HG03108 (cell line): ENCODE measurements at regions not wholly inside any gene's neighbourhood (a gene's known extent, or its start where the extent isn't known, plus 50 kb on each side); places are given as distances from the start of the nearest gene placed in this dataset.
"Not testable (repeated sequence)": the region's sequence is repeated elsewhere in the genome, so short reads cannot be mapped to it uniquely, and the experiment has no call there.

ENCODE experiments used
- ATAC-seq: cut with Tn5 transposase; IDR thresholded peaks from one replicate; pipeline ENCODE4 v1.9.1; 2021; ENCODE audit warnings: moderate library complexity; ENCODE audit not compliant: unreplicated experiment

- no peak for ATAC-seq
Measured at GRCh38 chr10:106089855-106090254, 1074.7 kb downstream of the SORCS1 start.

DNA sequence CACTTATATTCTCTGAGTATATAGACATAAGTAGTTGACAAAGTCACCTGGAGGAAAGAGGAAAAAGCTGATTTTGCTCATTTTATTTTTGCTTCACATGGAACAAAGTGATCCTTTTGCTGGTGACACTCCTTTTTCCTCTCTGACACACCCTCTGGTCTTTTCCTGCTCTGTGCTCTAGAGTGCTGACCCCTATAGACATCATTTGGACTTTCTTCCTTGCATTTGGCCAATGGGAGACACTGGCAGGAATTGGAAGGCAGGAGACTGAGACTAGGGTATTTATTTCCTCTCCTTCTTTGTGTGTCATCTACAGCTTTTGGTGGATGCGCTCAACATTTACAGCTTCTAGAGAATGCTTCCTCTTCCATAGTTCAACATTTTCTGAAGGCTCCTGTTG lies 1078.1 kb downstream of the SORCS1 start:
- ATAC-seq: no peak

DNA sequence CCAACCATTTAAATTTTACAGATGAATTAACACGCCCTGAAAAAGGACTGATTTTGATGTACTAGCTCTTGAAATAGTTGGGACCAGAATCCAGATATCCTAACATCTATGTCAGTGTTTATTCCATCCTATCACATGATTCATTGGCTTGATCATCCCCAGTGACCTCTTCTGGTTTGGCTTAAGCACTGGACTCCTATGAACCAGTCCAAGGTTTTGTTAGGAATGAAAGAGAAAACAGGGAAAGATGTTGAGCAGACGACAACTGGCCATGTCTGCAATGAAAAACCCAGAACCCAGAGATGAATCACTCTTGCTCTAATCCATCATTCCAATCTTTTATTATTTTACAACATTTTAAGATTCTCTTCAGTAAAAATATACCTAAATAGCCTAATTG lies 1080.9 kb downstream of the SORCS1 start:
- ATAC-seq: no peak

GRCh38 chr10:106082865-106083264 lies 1081.6 kb downstream of the SORCS1 start:
- ATAC-seq: no peak

GRCh38 chr10:106078895-106079576 lies 1085.5 kb downstream of the SORCS1 start:
- ATAC-seq: no peak

GRCh38 chr10:106076496-106076895 lies 1088.0 kb downstream of the SORCS1 start:
- ATAC-seq: no peak

DNA sequence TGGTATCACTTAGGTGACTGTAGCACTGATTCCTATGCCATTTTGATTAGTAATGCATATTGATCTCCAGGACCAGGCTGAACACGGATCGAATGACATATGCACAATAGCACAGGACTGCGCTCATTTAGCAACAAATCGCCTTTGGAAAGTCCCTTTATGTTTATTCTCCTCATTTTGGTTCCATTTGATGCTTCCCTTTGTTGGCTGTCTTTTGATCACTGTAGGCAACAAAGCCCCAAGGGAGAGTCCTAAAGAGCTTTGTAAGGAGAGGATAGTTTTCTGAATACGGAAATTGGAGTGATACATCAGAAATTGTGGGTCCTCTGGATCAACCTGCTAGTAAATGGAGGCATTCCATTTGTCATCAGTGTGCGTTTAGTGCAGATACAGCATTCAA lies 1111.4 kb downstream of the SORCS1 start:
- ATAC-seq: no peak

- no peak for ATAC-seq
Measured at GRCh38 chr10:106044503-106044902, 1120.0 kb downstream of the SORCS1 start.

DNA sequence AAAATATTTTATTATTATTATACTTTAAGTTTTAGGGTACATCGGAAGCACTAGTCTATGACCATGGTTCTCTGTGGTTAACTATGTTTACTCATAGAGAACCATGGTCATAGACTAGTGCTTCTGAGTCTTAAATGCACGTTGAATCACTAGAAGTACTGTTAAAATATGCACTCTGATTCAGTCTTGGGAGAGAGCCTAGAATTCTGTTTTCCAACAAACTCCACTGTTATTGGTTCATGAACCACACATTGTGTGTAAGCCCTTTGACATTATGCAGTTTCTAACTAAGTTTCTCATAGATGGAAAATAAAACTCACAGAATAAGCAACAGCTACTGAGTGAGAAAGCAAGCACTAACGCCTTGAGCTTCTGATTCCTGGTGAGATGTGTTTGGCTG lies 1120.6 kb downstream of the SORCS1 start:
- ATAC-seq: no peak

GRCh38 chr10:106038246-106038645 lies 1126.3 kb downstream of the SORCS1 start:
- ATAC-seq: no peak

- ATAC-seq: no peak
Measured at GRCh38 chr10:106033065-106033464, 1131.4 kb downstream of the SORCS1 start.

GRCh38 chr10:106032450-106033002 lies 1132.0 kb downstream of the SORCS1 start:
- ATAC-seq: no peak

- no peak for ATAC-seq
Measured at GRCh38 chr10:106027240-106027639, 1137.3 kb downstream of the SORCS1 start.

- ATAC-seq: no peak
Measured at GRCh38 chr10:106025208-106025811, 1139.2 kb downstream of the SORCS1 start.

GRCh38 chr10:106023329-106023728 lies 1141.2 kb downstream of the SORCS1 start:
- ATAC-seq: no peak

- ATAC-seq: not testable (repeated sequence)
Measured at GRCh38 chr10:106019559-106019958, 1144.9 kb downstream of the SORCS1 start.

GRCh38 chr10:106015369-106016199 lies 1148.9 kb downstream of the SORCS1 start:
- not testable (repeated sequence) for ATAC-seq

DNA sequence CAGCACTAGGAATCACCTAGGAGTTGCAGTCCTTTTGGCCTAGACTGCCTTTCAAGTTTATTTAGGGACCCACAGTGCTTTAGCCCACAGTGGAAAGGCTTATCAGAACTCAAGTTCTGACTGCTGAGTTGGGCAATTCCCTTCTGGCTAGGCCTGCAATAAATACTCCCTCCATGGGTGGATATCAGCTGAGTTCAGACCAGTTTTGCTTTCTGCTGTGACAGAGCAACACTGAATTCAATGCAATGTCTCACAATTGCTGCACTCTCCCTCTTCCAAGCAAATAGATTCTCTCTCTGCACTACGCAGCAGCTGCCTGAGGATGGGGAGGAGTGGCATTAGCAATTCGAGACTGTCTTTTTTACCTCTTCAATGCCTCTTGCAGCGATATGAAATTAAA lies 1153.3 kb downstream of the SORCS1 start:
- ATAC-seq: no peak

GRCh38 chr10:106000721-106001120 lies 1163.8 kb downstream of the SORCS1 start:
- ATAC-seq: no peak

DNA sequence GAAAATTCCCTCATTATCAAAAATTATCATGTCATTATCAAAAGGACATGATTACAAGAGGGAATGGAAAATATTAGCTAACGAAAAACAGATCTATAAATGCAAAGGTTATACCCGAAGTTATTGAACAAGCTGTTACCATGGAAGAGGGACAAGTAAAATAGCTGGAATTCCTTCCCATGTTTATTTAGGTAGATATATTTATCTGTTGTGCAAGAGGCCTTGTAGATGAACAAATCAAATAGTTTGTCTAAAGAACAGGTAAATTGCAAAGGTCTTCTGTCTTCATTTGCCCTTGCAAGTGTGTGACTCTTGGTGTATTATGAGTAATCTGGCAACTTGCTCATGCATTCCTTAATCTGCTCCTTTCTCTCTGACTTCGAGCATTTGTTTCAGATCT lies 1170.9 kb downstream of the SORCS1 start:
- ATAC-seq: no peak

- ATAC-seq: no peak
Measured at GRCh38 chr10:105992928-105993327, 1171.6 kb downstream of the SORCS1 start.

- no peak for ATAC-seq
Measured at GRCh38 chr10:105990529-105990928, 1174.0 kb downstream of the SORCS1 start.
